Left lung (tissue), 4 donors: ENCODE measurements at regions not wholly inside any gene's neighbourhood (a gene's known extent, or its start where the extent isn't known, plus 50 kb on each side); places are given as distances from the start of the nearest gene placed in this dataset.

Experiments used
- ATAC-seq: fragments of 200-7000 bp; cut with Tn5 transposase; one replicate; pipeline ENCODE4 v1.9.1; 2020; ENCODE audit warnings: moderate library complexity
- DNase-seq, 4 donors: peaks; one replicate each; pipeline ENCODE4 v3.0.0-alpha.2; 2013 to 2020
- H3K27ac ChIP-seq, 2 donors: fragments of 200-600 bp; sonication (generic) in 1 of 2; one replicate each; pipeline versions ENCODE4 v1.5.0 to v1.8.0; 2020 to 2021
- H3K27me3 ChIP-seq, 2 donors: fragments of 200-600 bp; sonication (generic) in 1 of 2; one replicate each; pipeline versions ENCODE4 v1.5.0 to v1.8.0; 2020 to 2021
- H3K36me3 ChIP-seq, 2 donors: fragments of 200-600 bp; sonication (generic) in 1 of 2; one replicate each; pipeline versions ENCODE4 v1.5.0 to v1.8.0; 2020 to 2021
- H3K4me1 ChIP-seq, 2 donors: fragments of 200-600 bp; one replicate each; pipeline ENCODE4 v1.8.0; 2021
- H3K4me3 ChIP-seq, 2 donors: fragments of 200-600 bp; sonication (generic) in 1 of 2; one replicate each; pipeline versions ENCODE4 v1.5.0 to v1.8.0; 2020 to 2021; ENCODE audit warnings: mild to moderate bottlenecking in 1 of 2
- H3K9me3 ChIP-seq, 2 donors: fragments of 200-600 bp; sonication (generic) in 1 of 2; one replicate each; pipeline versions ENCODE4 v1.5.0 to v1.8.0; 2020 to 2021
- CTCF ChIP-seq, 2 donors: fragments of 200-600 bp; sonication (generic) in 1 of 2; IDR thresholded peaks; one replicate each; pipeline versions ENCODE4 v1.5.0 to v1.8.0; 2021; ENCODE audit warnings: antibody characterized with exemption in 2 of 2
- intact Hi-C, 2 donors: fragments of 100-400 bp; cut with DNase I; formaldehyde crosslinking; loops; one replicate each; pipeline versions ENCODE4 v1.11.2 to v1.14.2; 2022
- donor health status: DM: no; HTN: yes; CAD: no.
- donor health status: DM: no; HTN: no; CAD: no.

GRCh38 chr1:59225594-59226316, 71.1 kb upstream of the FGGY start:
- intact Hi-C loops: no loop called here
- Histone ChIP-seq H3K9me3 (no peaks in the 10 kb centered on the region), H3K36me3 (no peaks in the 10 kb centered on the region), H3K4me1 (peaks cover 0 to 11% of the 10 kb centered on the region in 2 donors), H3K4me3 (no peak overlapping the region), H3K27me3 (no peaks in the 10 kb centered on the region), H3K27ac (no peak overlapping the region)
- no peak for ATAC-seq
- no peak for TF ChIP-seq CTCF (IDR thresholded peaks at IDR 0.05)
- no peak for DNase-seq

GRCh38 chr1:59229138-59229537, 67.8 kb upstream of the FGGY start:
- H3K27me3 ChIP-seq: no peaks in the 10 kb centered on the region
- peaks cover 0 to 11% of the 10 kb centered on the region in 2 donors for H3K4me1 ChIP-seq
- no peaks in the 10 kb centered on the region for H3K9me3 ChIP-seq
- no peak overlapping the region for H3K4me3 ChIP-seq
- DNase-seq: peak in 2 of 4 donors; percentile 44 to 65
- H3K36me3 ChIP-seq: no peaks in the 10 kb centered on the region
- H3K27ac ChIP-seq: no peak overlapping the region
- TF ChIP-seq CTCF (IDR thresholded peaks at IDR 0.05): no peak
- intact Hi-C loops: no loop called here
- peak; percentile 62 for ATAC-seq

- no peak overlapping the region for H3K27ac ChIP-seq
- H3K27me3 ChIP-seq: no peaks in the 10 kb centered on the region
- DNase-seq: no peak
- no peak for TF ChIP-seq CTCF (IDR thresholded peaks at IDR 0.05)
- H3K4me1 ChIP-seq: peaks cover 0 to 11% of the 10 kb centered on the region in 2 donors
- H3K36me3 ChIP-seq: no peaks in the 10 kb centered on the region
- no peak overlapping the region for H3K4me3 ChIP-seq
- no peak for ATAC-seq
- H3K9me3 ChIP-seq: no peaks in the 10 kb centered on the region
- intact Hi-C loops: no loop called here
Measured at GRCh38 chr1:59230622-59231021, 66.3 kb upstream of the FGGY start.

GRCh38 chr1:59232216-59232615, 64.7 kb upstream of the FGGY start:
- peak; percentile 22 for ATAC-seq

GRCh38 chr1:59233444-59233843, 63.5 kb upstream of the FGGY start:
- Histone ChIP-seq H3K9me3 (no peaks in the 10 kb centered on the region), H3K27ac (no peak overlapping the region), H3K4me1 (peaks cover 0 to 11% of the 10 kb centered on the region in 2 donors), H3K36me3 (no peaks in the 10 kb centered on the region), H3K4me3 (no peak overlapping the region), H3K27me3 (no peaks in the 10 kb centered on the region)
- DNase-seq: no peak
- no peak for ATAC-seq
- intact Hi-C loops: no loop called here
- no peak for TF ChIP-seq CTCF (IDR thresholded peaks at IDR 0.05)

More at GRCh38 chr1:59232216-59232615, 64.7 kb upstream of the FGGY start:
- H3K27ac ChIP-seq: no peak overlapping the region
- DNase-seq: peak in 2 of 4 donors; percentile 34 to 69
- H3K27me3 ChIP-seq: no peaks in the 10 kb centered on the region
- H3K4me1 ChIP-seq: peaks cover 0 to 11% of the 10 kb centered on the region in 2 donors
- no peaks in the 10 kb centered on the region for H3K9me3 ChIP-seq
- no peaks in the 10 kb centered on the region for H3K36me3 ChIP-seq
- intact Hi-C loops: no loop called here
- no peak overlapping the region for H3K4me3 ChIP-seq
- TF ChIP-seq CTCF (IDR thresholded peaks at IDR 0.05): no peak
